PFSK-1 (cell line): ENCODE measurements at regions not wholly inside any gene's neighbourhood (a gene's known extent, or its start where the extent isn't known, plus 50 kb on each side); places are given as distances from the start of the nearest gene placed in this dataset.

Source experiments
- POLR2AphosphoS5 ChIP-seq: IDR thresholded peaks from 2 replicates; pipeline ENCODE4 v1.6.1; 2012; ENCODE audit warnings: low read depth, mild to moderate bottlenecking, control low read depth, low read length, moderate library complexity
- TAF1 ChIP-seq: IDR thresholded peaks from 2 replicates; pipeline ENCODE4 v1.6.1; 2012; ENCODE audit warnings: low read length, control low read depth, borderline replicate concordance; ENCODE audit not compliant: insufficient read depth

DNA sequence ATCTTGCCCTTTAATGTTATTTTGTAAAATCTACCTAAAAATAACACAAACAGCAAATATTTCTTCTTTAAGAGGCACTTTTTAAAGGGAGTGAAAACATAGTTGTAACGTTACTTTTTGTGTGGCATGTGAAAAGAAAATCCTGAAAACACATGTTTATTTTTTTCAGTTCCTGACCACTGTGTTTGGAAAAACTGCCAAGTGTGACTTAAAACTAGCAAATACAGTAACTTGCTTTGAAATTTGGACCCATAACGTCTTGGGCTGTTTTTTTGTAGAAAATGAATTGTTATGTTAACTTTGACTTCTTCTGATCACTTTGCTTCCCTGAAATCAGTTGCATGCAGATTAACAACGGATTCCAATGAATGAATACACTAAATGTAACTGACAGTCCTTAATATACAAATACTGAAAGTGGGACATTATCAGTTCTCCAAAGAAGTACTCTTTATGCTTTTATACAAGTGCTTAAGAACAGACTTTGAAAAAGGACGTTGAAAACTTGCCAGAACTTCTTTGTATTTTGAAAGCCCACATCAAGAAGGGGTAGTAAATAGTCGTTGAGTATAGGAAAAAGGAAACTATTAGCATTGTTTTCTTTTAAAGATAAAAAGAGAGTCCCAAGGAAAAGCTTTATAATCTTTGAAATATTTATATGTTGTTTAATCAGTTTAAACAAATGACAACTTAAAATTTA, 96.1 kb upstream of the ZEB2 start:
- TF ChIP-seq POLR2AphosphoS5, result no peak
- no peak for TF ChIP-seq TAF1
